HepG2 (cell line): ENCODE measurements at regions not wholly inside any gene's neighbourhood (a gene's known extent, or its start where the extent isn't known, plus 50 kb on each side); places are given as distances from the start of the nearest gene placed in this dataset.

Source experiments
- small RNA-seq, 3 experiments: library from RNA; depleted of rRNA; stranded (forward); fragments of <200 nt; gene quantifications; one replicate each; pipeline ENCODE3, GENCODE V24; 2012; ENCODE audit warnings: low read depth in 2 of 3, low replicate concordance in 1 of 3; ENCODE audit not compliant: insufficient read length in 3 of 3, insufficient read depth in 2 of 3

Small RNA genes lying in the stretch of these regions (small RNA-seq; reads per million reads assigned to genes)
- 0 reads per million in 3 experiments for gene AL121932.1
